H9 (cell line): ENCODE measurements at regions not wholly inside any gene's neighbourhood (a gene's known extent, or its start where the extent isn't known, plus 50 kb on each side); places are given as distances from the start of the nearest gene placed in this dataset.

Source experiments
- DNase-seq: peaks from one replicate; pipeline ENCODE4 v3.0.0-alpha.2; 2017
- H2AFZ ChIP-seq: one replicate; pipeline ENCODE4 v1.6.1; 2013; ENCODE audit warnings: mild to moderate bottlenecking, low read length, control low read depth, moderate library complexity
- H2AK5ac ChIP-seq: 2 replicates; pipeline ENCODE4 v1.6.1; 2013; ENCODE audit warnings: low read length, control low read depth, mixed read lengths; ENCODE audit not compliant: insufficient read length
- H2BK120ac ChIP-seq: one replicate; pipeline ENCODE4 v1.6.1; 2013; ENCODE audit warnings: low read depth, mild to moderate bottlenecking, low read length, control low read depth, inconsistent platforms; ENCODE audit not compliant: poor library complexity, severe bottlenecking
- H2BK12ac ChIP-seq: 2 replicates; pipeline ENCODE4 v1.6.1; 2013; ENCODE audit warnings: low read length, control low read depth, mixed read lengths, low read depth; ENCODE audit not compliant: insufficient read length
- H2BK15ac ChIP-seq: 2 replicates; pipeline ENCODE4 v1.6.1; 2013; ENCODE audit warnings: low read depth, low read length, control low read depth
- H2BK20ac ChIP-seq: one replicate; pipeline ENCODE4 v1.6.1; 2013; ENCODE audit warnings: low read depth, mild to moderate bottlenecking, low read length, control low read depth, inconsistent platforms; ENCODE audit not compliant: poor library complexity, severe bottlenecking
- H2BK5ac ChIP-seq: 2 replicates; pipeline ENCODE4 v1.6.1; 2013; ENCODE audit warnings: low read length, control low read depth, mixed read lengths; ENCODE audit not compliant: insufficient read length
- H3K14ac ChIP-seq: 2 replicates; pipeline ENCODE4 v1.6.1; 2013; ENCODE audit warnings: low read length, control low read depth; ENCODE audit not compliant: insufficient read depth
- H3K18ac ChIP-seq: 2 replicates; pipeline ENCODE4 v1.6.1; 2013; ENCODE audit warnings: low read depth, mild to moderate bottlenecking, mixed read lengths, low read length, control low read depth; ENCODE audit not compliant: insufficient read length
- H3K23ac ChIP-seq: 2 replicates; pipeline ENCODE4 v1.6.1; 2013; ENCODE audit warnings: low read length, control low read depth, mixed read lengths, low read depth; ENCODE audit not compliant: insufficient read length
- H3K23me2 ChIP-seq: 2 replicates; pipeline ENCODE4 v1.6.1; 2013; ENCODE audit warnings: low read depth, mild to moderate bottlenecking, mixed read lengths, low read length, control low read depth; ENCODE audit not compliant: insufficient read length, poor library complexity, severe bottlenecking
- H3K27ac ChIP-seq: 2 replicates; pipeline ENCODE4 v1.5.1; 2013; ENCODE audit warnings: low read length, control low read depth, mixed read lengths, low read depth; ENCODE audit not compliant: insufficient read length
- H3K27me3 ChIP-seq: 2 replicates; pipeline ENCODE4 v1.6.1; 2013; ENCODE audit warnings: low read length, control low read depth, inconsistent platforms; ENCODE audit not compliant: insufficient read depth
- H3K4ac ChIP-seq: 2 replicates; pipeline ENCODE4 v1.6.1; 2013; ENCODE audit warnings: low read depth, mild to moderate bottlenecking, control low read depth, inconsistent platforms, low read length, moderate library complexity
- H3K4me1 ChIP-seq: 2 replicates; pipeline ENCODE4 v1.6.1; 2013; ENCODE audit warnings: low read length, control low read depth, inconsistent platforms; ENCODE audit not compliant: insufficient read depth
- H3K4me2 ChIP-seq: 2 replicates; pipeline ENCODE4 v1.6.1; 2013; ENCODE audit warnings: low read length, control low read depth, mixed read lengths; ENCODE audit not compliant: insufficient read length, insufficient read depth
- H3K56ac ChIP-seq: 2 replicates; pipeline ENCODE4 v1.6.1; 2013; ENCODE audit warnings: low read depth, mild to moderate bottlenecking, mixed read lengths, low read length, control low read depth; ENCODE audit not compliant: insufficient read length
- H3K79me1 ChIP-seq: 2 replicates; pipeline ENCODE4 v1.6.1; 2013; ENCODE audit warnings: low read depth, mild to moderate bottlenecking, moderate library complexity, low read length, control low read depth, inconsistent platforms; ENCODE audit not compliant: insufficient read depth, poor library complexity, severe bottlenecking
- H3K79me2 ChIP-seq: 2 replicates; pipeline ENCODE4 v1.6.1; 2013; ENCODE audit warnings: low read length, control low read depth, inconsistent platforms; ENCODE audit not compliant: insufficient read depth
- H3K9ac ChIP-seq: 2 replicates; pipeline ENCODE4 v1.6.1; 2013; ENCODE audit warnings: low read length, control low read depth, mixed read lengths; ENCODE audit not compliant: insufficient read length; ENCODE audit errors: extremely low read depth
- H3K9me3 ChIP-seq: one replicate; pipeline ENCODE4 v1.6.1; 2013; ENCODE audit warnings: low read depth, low read length, inconsistent platforms; ENCODE audit not compliant: control insufficient read depth
- H3T11ph ChIP-seq: one replicate; pipeline ENCODE4 v1.6.1; 2013; ENCODE audit warnings: mild to moderate bottlenecking, low read length, control low read depth, inconsistent platforms
- H4K20me1 ChIP-seq: one replicate; pipeline ENCODE4 v1.6.1; 2013; ENCODE audit not compliant: control insufficient read depth, insufficient read length, insufficient read depth
- H4K5ac ChIP-seq: 2 replicates; pipeline ENCODE4 v1.6.1; 2013; ENCODE audit warnings: low read depth, mild to moderate bottlenecking, mixed read lengths, low read length, control low read depth; ENCODE audit not compliant: insufficient read length
- H4K8ac ChIP-seq: replicated peaks from 2 replicates; pipeline ENCODE4 v1.6.1; 2013; ENCODE audit warnings: low read length, control low read depth, mixed read lengths, low read depth; ENCODE audit not compliant: insufficient read length
- H4K91ac ChIP-seq: 2 replicates; pipeline ENCODE4 v1.6.1; 2013; ENCODE audit warnings: low read depth, mild to moderate bottlenecking, moderate library complexity, mixed read lengths, low read length, control low read depth; ENCODE audit not compliant: insufficient read length
- H3K27ac Mint-ChIP-seq, 3 experiments: 2 replicates in 2 of 3; 3 replicates in 1 of 3; pipeline ENCODE4 v1.8.0; 2020 to 2021; ENCODE audit warnings: mixed read lengths in 3 of 3, mild to moderate bottlenecking in 1 of 3, moderate library complexity in 1 of 3
- H3K27me3 Mint-ChIP-seq: 2 replicates; pipeline ENCODE4 v1.8.0; 2021; ENCODE audit warnings: low read depth, mild to moderate bottlenecking, moderate library complexity, mixed read lengths
- H3K36me3 Mint-ChIP-seq, 3 experiments: 2 replicates in 2 of 3; 3 replicates in 1 of 3; pipeline ENCODE4 v1.8.0; 2020 to 2021; ENCODE audit warnings: low read depth in 3 of 3, mixed read lengths in 3 of 3; ENCODE audit not compliant: insufficient read depth in 1 of 3
- H3K4me1 Mint-ChIP-seq, 2 experiments: 2 replicates each; pipeline ENCODE4 v1.8.0; 2020; ENCODE audit warnings: mixed read lengths in 2 of 2
- H3K4me3 Mint-ChIP-seq, 2 experiments: 2 replicates in 1 of 2; 3 replicates in 1 of 2; pipeline ENCODE4 v1.8.0; 2020 to 2021; ENCODE audit warnings: mild to moderate bottlenecking in 2 of 2, mixed read lengths in 2 of 2, moderate library complexity in 1 of 2
- H3K9me3 Mint-ChIP-seq, 2 experiments: 2 replicates in 1 of 2; 3 replicates in 1 of 2; pipeline ENCODE4 v1.8.0; 2020; ENCODE audit warnings: mild to moderate bottlenecking in 2 of 2, mixed read lengths in 2 of 2, moderate library complexity in 1 of 2
- CTCF ChIP-seq: fragments of 200-600 bp; sonication (generic); conservative IDR thresholded peaks from 3 replicates; pipeline ENCODE4 v1.8.0; 2021; ENCODE audit warnings: antibody characterized with exemption, mild to moderate bottlenecking
- WGBS: extraction: QIAGEN DNeasy Blood & Tissue Kit; methylation state at CpG from one replicate; pipeline ENCODE4 v1.1.7; 2013; ENCODE audit warnings: missing lambda C conversion rate, low lambda C conversion rate, mixed read lengths; ENCODE audit not compliant: insufficient read length; ENCODE audit errors: extremely low coverage; 5-methylcytosine and 5-hydroxymethylcytosine counted together

- Histone ChIP-seq H3K14ac (no peak overlapping the region), H3K4me2 (no peak overlapping the region), H2AK5ac (no peak overlapping the region)
These were observed 920.8 kb upstream of the CELF2 start for GRCh38 chr10:10096898-10097297.

More at GRCh38 chr10:10096898-10097297, 920.8 kb upstream of the CELF2 start:
- no peak for TF ChIP-seq CTCF
- no peak overlapping the region for H3K4ac ChIP-seq
- no peak overlapping the region for H2BK120ac ChIP-seq
- no peaks in the 10 kb centered on the region for H3K27me3 Mint-ChIP-seq
- H4K5ac ChIP-seq, result no peak overlapping the region
- H3K79me1 ChIP-seq, result no peaks in the 10 kb centered on the region
- H3K9me3 ChIP-seq, result no peaks in the 10 kb centered on the region
- H3K56ac ChIP-seq, result no peak overlapping the region
- H3K23me2 ChIP-seq, result no peaks in the 10 kb centered on the region
- no peaks in the 10 kb centered on the region for H3K27me3 ChIP-seq
- H3K9me3 Mint-ChIP-seq, result peaks cover 2 to 14% of the 10 kb centered on the region in 2 experiments; a peak in 3 of 5 replicates
- H3K79me2 ChIP-seq, result no peaks in the 10 kb centered on the region
- WGBS, result no CpG with 5 or more reads among the region's 3 CpGs
- no peaks in the 10 kb centered on the region for H4K20me1 ChIP-seq
- no peaks in the 10 kb centered on the region for H3K4me1 ChIP-seq
- no peak overlapping the region for H3T11ph ChIP-seq
- no peak overlapping the region for H2BK12ac ChIP-seq
- DNase-seq, result no peak
- no peak overlapping the region for H2BK20ac ChIP-seq
- H3K27ac Mint-ChIP-seq, result no peak overlapping the region
- no peak overlapping the region for H2BK5ac ChIP-seq
- H4K8ac ChIP-seq, result no peak overlapping the region
- H3K36me3 Mint-ChIP-seq, result peaks cover 0 to 19% (median 0%) of the 10 kb centered on the region in 3 experiments; a peak in 3 of 7 replicates
- H2AFZ ChIP-seq, result no peak overlapping the region
- H3K27ac ChIP-seq, result no peak overlapping the region
- no peak overlapping the region for H3K23ac ChIP-seq
- no peak overlapping the region for H3K18ac ChIP-seq
- H3K4me1 Mint-ChIP-seq, result peaks cover 9% of the 10 kb centered on the region in 2 experiments
- no peak overlapping the region for H3K9ac ChIP-seq
- no peak overlapping the region for H3K4me3 Mint-ChIP-seq
- no peak overlapping the region for H4K91ac ChIP-seq
- H2BK15ac ChIP-seq, result no peak overlapping the region
